ENCODE measurements at regions not wholly inside any gene's neighbourhood (a gene's known extent, or its start where the extent isn't known, plus 50 kb on each side); places are given as distances from the start of the nearest gene placed in this dataset.

- Histone ChIP-seq H3K9me3 (no peaks in the 10 kb centered on the region), H3K4me1 (peaks cover 0 to 8% (median 0%) of the 10 kb centered on the region in 9 donors), H3K36me3 (no peaks in the 10 kb centered on the region), H3K27me3 (peaks cover 0 to 9% (median 0%) of the 10 kb centered on the region in 7 donors), H3K27ac (no peak overlapping the region), H3K4me3 (no peak overlapping the region)
- DNase-seq = no peak
- no peak for ATAC-seq
- intact Hi-C loops (cut with DNase I) = loop anchor here in 2 of 10 donors (10.0 kb wide), 2 partner anchors 160 to 400 kb away; no protein-coding TSS in a partner anchor
- 67 to 76% methylated on average over 3 of the region's 3 CpGs for WGBS, 2 donors
- TF ChIP-seq CTCF (IDR thresholded peaks at IDR 0.05) = no peak
These were observed 123.0 kb downstream of the LHX2 start for GRCh38 chr9:124134526-124134925.

GRCh38 chr9:124135813-124136365 is 121.9 kb upstream of the NEK6 start:
- Histone ChIP-seq H3K27me3 (peaks cover 0 to 9% (median 0%) of the 10 kb centered on the region in 7 donors), H3K9me3 (no peaks in the 10 kb centered on the region), H3K4me1 (peaks cover 0 to 8% (median 0%) of the 10 kb centered on the region in 9 donors), H3K36me3 (no peaks in the 10 kb centered on the region), H3K4me3 (no peak overlapping the region), H3K27ac (no peak overlapping the region)
- intact Hi-C loops (cut with DNase I) = loop anchor here in 2 of 10 donors (10.0 kb wide), 2 partner anchors 159 to 399 kb away; no protein-coding TSS in a partner anchor
- DNase-seq = no peak
- ATAC-seq = no peak
- 92 to 100% methylated on average over 1 of the region's 1 CpG for WGBS, 2 donors
- no peak for TF ChIP-seq CTCF (IDR thresholded peaks at IDR 0.05)

- TF ChIP-seq CTCF (IDR thresholded peaks at IDR 0.05) = no peak
- Histone ChIP-seq H3K36me3 (no peaks in the 10 kb centered on the region), H3K4me1 (peaks cover 0 to 8% (median 0%) of the 10 kb centered on the region in 9 donors), H3K9me3 (no peaks in the 10 kb centered on the region), H3K27me3 (peaks cover 0 to 9% (median 0%) of the 10 kb centered on the region in 7 donors), H3K27ac (no peak overlapping the region), H3K4me3 (no peak overlapping the region)
- intact Hi-C loops (cut with DNase I) = loop anchor here in 2 of 10 donors (10.0 kb wide), 2 partner anchors 158 to 398 kb away; no protein-coding TSS in a partner anchor
- ATAC-seq (peak in 1 of 8 donors; percentile 65), DNase-seq (no peak)
- 70 to 71% methylated on average over 16 of the region's 16 CpGs for WGBS, 2 donors
These were observed 120.5 kb upstream of the NEK6 start for GRCh38 chr9:124137009-124137943.

GRCh38 chr9:124137944-124138335 is 119.8 kb upstream of the NEK6 start:
- Histone ChIP-seq H3K27me3 (peaks cover 0 to 9% (median 0%) of the 10 kb centered on the region in 7 donors), H3K4me1 (peaks cover 0 to 8% (median 0%) of the 10 kb centered on the region in 9 donors), H3K9me3 (no peaks in the 10 kb centered on the region), H3K27ac (no peak overlapping the region), H3K36me3 (no peaks in the 10 kb centered on the region), H3K4me3 (no peak overlapping the region)
- WGBS, 2 donors = 89 to 91% methylated on average over 3 of the region's 3 CpGs
- ATAC-seq (no peak), DNase-seq (no peak)
- no peak for TF ChIP-seq CTCF (IDR thresholded peaks at IDR 0.05)
- intact Hi-C loops (cut with DNase I) = loop anchor here in 2 of 10 donors (10.0 kb wide), 2 partner anchors 157 to 397 kb away; no protein-coding TSS in a partner anchor

All from heart right ventricle (tissue), 16 donors.